ENCODE measurements at regions not wholly inside any gene's neighbourhood (a gene's known extent, or its start where the extent isn't known, plus 50 kb on each side); places are given as distances from the start of the nearest gene placed in this dataset.

GRCh38 chr14:98961191-98961590, 310.8 kb downstream of the BCL11B start:
- no peak for DNase-seq

- no peak for DNase-seq
These were observed 309.9 kb downstream of the BCL11B start for GRCh38 chr14:98962118-98962517.

- DNase-seq = no peak
These were observed 308.4 kb downstream of the BCL11B start for GRCh38 chr14:98963610-98964009.

GRCh38 chr14:98964171-98964570, 307.8 kb downstream of the BCL11B start:
- DNase-seq = no peak

GRCh38 chr14:98965076-98965475, 306.9 kb downstream of the BCL11B start:
- no peak for DNase-seq

- no peak for DNase-seq
These were observed 306.0 kb downstream of the BCL11B start for GRCh38 chr14:98966016-98966415.

GRCh38 chr14:98966475-98967162, 305.4 kb downstream of the BCL11B start:
- no peak for DNase-seq

- no peak for DNase-seq
These were observed 297.9 kb downstream of the BCL11B start for GRCh38 chr14:98974113-98974512.

- no peak for DNase-seq
These were observed 295.7 kb downstream of the BCL11B start for GRCh38 chr14:98976271-98976670.

- DNase-seq = no peak
These were observed 294.5 kb downstream of the BCL11B start for GRCh38 chr14:98977451-98977850.

GRCh38 chr14:98982986-98983385, 289.0 kb downstream of the BCL11B start:
- no peak for DNase-seq

- no peak for DNase-seq
These were observed 287.8 kb downstream of the BCL11B start for GRCh38 chr14:98984027-98984718.

GRCh38 chr14:98984719-98985041, 287.3 kb downstream of the BCL11B start:
- DNase-seq = peak; percentile 64

- DNase-seq = no peak
These were observed 278.2 kb downstream of the BCL11B start for GRCh38 chr14:98993818-98994217.

GRCh38 chr14:98994561-98994960, 277.4 kb downstream of the BCL11B start:
- no peak for DNase-seq

GRCh38 chr14:98997526-98998205, 274.3 kb downstream of the BCL11B start:
- DNase-seq = no peak

- no peak for DNase-seq
These were observed 272.7 kb downstream of the BCL11B start for GRCh38 chr14:98999345-98999744.

GRCh38 chr14:98999901-99000300, 272.1 kb downstream of the BCL11B start:
- DNase-seq = no peak

- no peak for DNase-seq
These were observed 270.8 kb downstream of the BCL11B start for GRCh38 chr14:99001241-99001640.

- no peak for DNase-seq
These were observed 268.4 kb downstream of the BCL11B start for GRCh38 chr14:99003646-99004045.

- DNase-seq = no peak
These were observed 267.9 kb downstream of the BCL11B start for GRCh38 chr14:99004112-99004511.

- no peak for DNase-seq
These were observed 265.7 kb downstream of the BCL11B start for GRCh38 chr14:99006276-99006675.

- no peak for DNase-seq
These were observed 264.2 kb downstream of the BCL11B start for GRCh38 chr14:99007795-99008194.

GRCh38 chr14:99009871-99010270, 262.1 kb downstream of the BCL11B start:
- no peak for DNase-seq

Data from stimulated activated naive CD4-positive, alpha-beta T cell treated with Interleukin-2 at 50 U/mL for 16 hours (primary cell).